T-helper 1 cell treated with Interleukin-12 subunit alpha and Interleukin-12 subunit beta and Interleukin-4 antibody, amounts not matched to agents 30 μg/mL and 1 μg/mL, for 36 hours (primary cell): ENCODE measurements at regions not wholly inside any gene's neighbourhood (a gene's known extent, or its start where the extent isn't known, plus 50 kb on each side); places are given as distances from the start of the nearest gene placed in this dataset.
A peak's percentile ranks its signal among the peaks of the same experiment; 100 is the strongest.
"Not testable (repeated sequence)": the region's sequence is repeated elsewhere in the genome, so short reads cannot be mapped to it uniquely, and the experiment has no call there.

Experiments used
- H3K27ac Mint-ChIP-seq: one replicate; pipeline ENCODE4 v1.8.0; 2021; ENCODE audit warnings: mild to moderate bottlenecking, mixed read lengths
- H3K27me3 Mint-ChIP-seq: one replicate; pipeline ENCODE4 v1.8.0; 2021; ENCODE audit warnings: low read depth, mixed read lengths
- H3K36me3 Mint-ChIP-seq: one replicate; pipeline ENCODE4 v1.8.0; 2021; ENCODE audit warnings: low read depth, mixed read lengths
- H3K4me1 Mint-ChIP-seq: one replicate; pipeline ENCODE4 v1.8.0; 2021; ENCODE audit warnings: low read depth, mixed read lengths
- H3K4me3 Mint-ChIP-seq: one replicate; pipeline ENCODE4 v1.8.0; 2021; ENCODE audit warnings: mild to moderate bottlenecking, moderate library complexity, mixed read lengths
- H3K9me3 Mint-ChIP-seq: one replicate; pipeline ENCODE4 v1.8.0; 2021; ENCODE audit warnings: mixed read lengths

GRCh38 chr4:3948210-3948609, 182.0 kb downstream of the ADRA2C start:
- not testable (repeated sequence) for H3K36me3 Mint-ChIP-seq, H3K27ac Mint-ChIP-seq, H3K27me3 Mint-ChIP-seq, H3K4me1 Mint-ChIP-seq, H3K4me3 Mint-ChIP-seq, H3K9me3 Mint-ChIP-seq

- H3K36me3 Mint-ChIP-seq, H3K27ac Mint-ChIP-seq, H3K4me3 Mint-ChIP-seq, H3K4me1 Mint-ChIP-seq, H3K9me3 Mint-ChIP-seq, H3K27me3 Mint-ChIP-seq: not testable (repeated sequence)
Observed at GRCh38 chr4:3949916-3950315, 183.7 kb downstream of the ADRA2C start.

GRCh38 chr4:3952443-3953139, 186.4 kb downstream of the ADRA2C start:
- not testable (repeated sequence) for H3K36me3 Mint-ChIP-seq, H3K27ac Mint-ChIP-seq, H3K9me3 Mint-ChIP-seq, H3K4me3 Mint-ChIP-seq, H3K27me3 Mint-ChIP-seq
- peaks cover 11% of the 10 kb centered on the region for H3K4me1 Mint-ChIP-seq

GRCh38 chr4:3953140-3953489, 186.9 kb downstream of the ADRA2C start:
- H3K27me3 Mint-ChIP-seq, H3K27ac Mint-ChIP-seq, H3K36me3 Mint-ChIP-seq, H3K4me3 Mint-ChIP-seq, H3K9me3 Mint-ChIP-seq: not testable (repeated sequence)
- H3K4me1 Mint-ChIP-seq, result peaks cover 11% of the 10 kb centered on the region

DNA sequence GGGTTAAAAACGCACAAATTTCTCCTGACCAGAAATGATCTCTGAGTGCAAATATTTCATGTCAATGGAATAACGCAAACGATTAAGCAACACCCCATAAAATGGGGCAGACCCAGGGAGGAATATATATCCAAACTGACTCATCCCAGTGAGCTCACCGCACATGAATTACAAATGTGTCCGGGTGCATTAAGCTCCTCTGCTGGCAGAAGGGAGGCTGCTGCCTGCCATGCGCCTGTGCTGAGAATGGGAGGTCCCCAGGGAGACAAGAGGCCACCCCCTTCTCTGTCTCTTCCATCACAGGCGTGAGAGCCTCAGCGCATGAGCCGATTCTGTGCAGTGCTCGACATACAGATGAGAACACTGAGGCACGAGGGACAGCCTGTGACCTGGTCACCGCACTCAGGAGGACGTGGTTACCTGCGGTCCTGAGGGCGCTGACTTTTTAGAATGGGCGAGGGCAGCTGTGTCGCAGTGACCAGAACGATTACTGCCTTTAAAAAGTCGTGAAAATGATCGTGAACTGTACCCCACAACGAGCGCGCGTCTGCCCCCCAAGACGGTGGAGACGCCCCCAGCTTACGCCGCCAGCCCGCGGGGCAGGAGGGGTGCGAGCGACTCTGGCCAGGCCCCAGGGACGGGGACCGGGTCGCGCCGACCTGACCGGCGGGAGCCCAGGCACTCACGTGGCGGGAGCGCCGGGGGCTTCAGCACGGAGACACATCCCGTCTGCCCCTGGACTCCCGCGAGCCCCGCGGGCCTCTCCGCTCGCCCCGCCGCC, 188.5 kb downstream of the ADRA2C start:
- Mint-ChIP-seq H3K4me1 (peaks cover 11% of the 10 kb centered on the region), H3K4me3 (peak overlapping the region; percentile 89), H3K27ac (peak overlapping the region; percentile 94)
- H3K27me3 Mint-ChIP-seq, H3K9me3 Mint-ChIP-seq, H3K36me3 Mint-ChIP-seq: not testable (repeated sequence)

DNA sequence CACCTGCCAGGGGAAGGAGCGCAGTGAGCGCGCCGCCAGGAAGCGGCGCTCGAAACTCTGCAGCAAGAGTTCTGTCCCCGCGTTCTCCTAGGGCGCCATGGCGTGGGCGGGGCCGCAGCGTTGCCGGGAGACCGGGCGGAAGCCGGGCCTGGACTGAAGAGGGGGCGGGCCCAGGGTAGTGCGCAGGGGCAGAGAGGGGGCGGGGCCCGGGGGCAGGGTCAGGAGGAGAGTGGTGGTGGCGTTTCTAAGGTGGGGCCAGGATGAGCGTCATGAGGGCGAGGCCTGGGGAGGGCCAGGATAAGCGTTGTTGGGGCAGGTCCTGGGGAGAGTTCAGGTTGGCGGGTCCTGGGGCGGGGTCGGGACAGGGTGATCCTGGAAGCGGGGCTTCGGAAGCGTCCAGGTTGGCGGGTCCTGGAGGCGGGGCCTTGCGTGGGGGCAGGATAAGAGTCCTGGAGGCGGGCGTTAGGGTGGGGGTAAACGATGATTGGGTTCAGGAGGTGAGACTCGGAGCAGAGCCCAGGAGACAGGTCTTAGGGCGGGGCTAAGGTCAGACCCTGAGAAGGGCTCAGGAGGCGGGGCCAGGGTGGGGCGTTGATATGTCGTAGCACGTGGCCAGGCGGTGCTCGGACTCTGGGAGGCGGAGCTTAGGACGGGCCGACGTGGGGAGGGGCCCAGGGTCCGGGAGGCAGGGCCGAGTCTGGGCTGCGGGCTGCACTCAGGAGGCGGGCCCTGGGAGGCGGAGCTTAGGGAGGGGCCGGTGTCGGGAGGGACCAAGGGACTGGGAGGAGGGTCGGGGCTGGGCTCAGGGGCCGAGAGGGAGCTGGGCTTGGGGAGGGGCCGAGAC, 189.4 kb downstream of the ADRA2C start:
- H3K4me3 Mint-ChIP-seq, result peak overlapping the region; percentile 81
- H3K27me3 Mint-ChIP-seq, H3K36me3 Mint-ChIP-seq, H3K9me3 Mint-ChIP-seq: not testable (repeated sequence)
- peak overlapping the region; percentile 94 for H3K27ac Mint-ChIP-seq
- H3K4me1 Mint-ChIP-seq, result peaks cover 11% of the 10 kb centered on the region

DNA sequence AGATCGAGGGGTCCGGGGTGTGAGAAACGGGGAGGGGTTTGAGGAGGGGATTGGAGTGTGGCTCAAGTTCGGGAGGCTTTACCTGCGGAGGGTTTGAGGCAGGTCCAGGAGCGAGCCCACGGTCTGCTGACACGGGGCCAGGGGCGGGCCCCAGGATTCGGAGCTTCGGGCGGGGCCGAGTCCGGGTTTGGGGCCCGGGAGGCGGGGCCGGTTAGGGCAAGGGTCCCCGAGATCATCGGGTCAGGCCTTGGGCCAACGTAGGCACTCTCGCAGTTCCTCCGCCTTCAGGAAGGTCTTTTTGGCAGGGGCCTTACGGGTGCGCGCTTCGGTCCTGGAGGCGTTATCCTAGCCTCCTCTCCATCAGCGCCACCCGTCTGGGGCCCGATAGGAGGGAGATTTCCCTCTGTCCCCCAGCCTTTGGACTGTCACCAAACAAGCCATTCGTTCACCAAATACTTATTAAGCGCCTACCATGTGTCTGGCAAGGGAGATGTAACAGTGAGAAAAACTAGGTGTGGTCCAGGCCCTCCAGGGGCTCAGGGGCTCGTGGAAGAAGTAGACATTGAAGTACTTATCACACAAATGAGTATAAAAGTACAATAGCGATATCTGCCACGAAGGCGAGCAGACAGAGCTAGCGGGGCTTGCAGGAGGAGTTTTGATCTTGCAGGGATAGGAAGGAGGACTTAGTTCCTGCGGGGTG, 190.1 kb downstream of the ADRA2C start:
- peak overlapping the region; percentile 94 for H3K27ac Mint-ChIP-seq
- not testable (repeated sequence) for H3K27me3 Mint-ChIP-seq

GRCh38 chr4:3961091-3961672, 195.0 kb downstream of the ADRA2C start:
- not testable (repeated sequence) for H3K9me3 Mint-ChIP-seq, H3K27ac Mint-ChIP-seq, H3K4me3 Mint-ChIP-seq, H3K4me1 Mint-ChIP-seq, H3K36me3 Mint-ChIP-seq, H3K27me3 Mint-ChIP-seq

More for the DNA sequence above, 190.1 kb downstream of the ADRA2C start:
- H3K9me3 Mint-ChIP-seq, H3K36me3 Mint-ChIP-seq: not testable (repeated sequence)
- Mint-ChIP-seq H3K4me3 (peak overlapping the region; percentile 81), H3K4me1 (peaks cover 11% of the 10 kb centered on the region)

DNA sequence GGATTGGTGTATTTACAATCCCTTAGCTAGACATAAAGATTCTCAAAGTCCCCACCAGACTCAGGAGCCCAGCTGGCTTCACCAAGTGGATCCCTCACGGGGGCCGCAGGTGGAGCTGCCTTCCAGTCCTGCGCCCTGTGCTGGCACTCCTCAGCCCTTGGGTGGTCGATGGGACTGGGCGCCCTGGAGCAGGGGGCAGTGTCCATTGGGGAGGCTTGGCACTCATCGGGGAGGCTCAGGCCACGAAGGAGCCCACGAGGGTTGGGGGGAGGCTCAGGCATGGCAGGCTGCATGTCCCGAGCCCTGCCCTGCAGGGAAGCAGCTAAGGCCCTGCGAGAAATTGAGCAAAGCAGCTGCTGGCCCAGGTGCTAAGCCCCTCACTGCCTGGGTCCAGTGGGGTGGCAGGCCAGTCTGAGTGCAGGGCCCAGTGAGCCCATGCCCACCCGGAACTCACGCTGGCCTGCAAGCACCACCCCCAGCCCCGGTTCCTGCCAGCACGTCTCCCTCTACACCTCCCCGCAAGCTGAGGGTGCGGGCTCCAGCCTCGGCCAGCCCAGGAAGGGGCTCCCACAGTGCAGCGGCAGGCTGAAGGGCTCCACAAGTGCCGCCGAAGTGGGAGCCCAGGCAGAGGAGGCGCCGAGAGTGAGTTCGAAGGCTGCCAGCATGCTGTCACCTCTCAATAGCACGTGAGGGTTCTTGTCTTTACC, 198.5 kb downstream of the ADRA2C start:
- H3K27me3 Mint-ChIP-seq, H3K4me1 Mint-ChIP-seq, H3K9me3 Mint-ChIP-seq, H3K27ac Mint-ChIP-seq, H3K4me3 Mint-ChIP-seq, H3K36me3 Mint-ChIP-seq: not testable (repeated sequence)

DNA sequence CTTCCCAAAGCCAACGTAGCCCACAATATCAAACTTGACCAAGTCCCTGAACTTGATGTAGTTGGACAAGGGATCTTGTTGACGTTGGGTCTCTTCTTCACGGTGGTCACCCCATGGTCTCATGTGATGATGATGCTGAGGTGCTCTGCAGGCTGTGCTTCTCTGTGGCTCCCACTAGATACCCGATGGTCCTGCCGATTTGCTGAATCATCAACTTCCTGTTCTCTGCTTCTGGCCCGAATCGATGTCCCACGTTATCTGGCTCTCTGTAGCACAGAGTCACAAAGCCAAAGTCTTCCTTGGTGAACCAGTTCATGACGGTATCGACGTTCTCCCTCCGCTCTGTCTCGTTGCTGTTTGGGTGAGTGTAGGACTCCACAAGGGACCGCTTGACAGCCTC, 201.0 kb downstream of the ADRA2C start:
- not testable (repeated sequence) for H3K9me3 Mint-ChIP-seq, H3K4me1 Mint-ChIP-seq, H3K4me3 Mint-ChIP-seq, H3K27ac Mint-ChIP-seq, H3K36me3 Mint-ChIP-seq, H3K27me3 Mint-ChIP-seq

DNA sequence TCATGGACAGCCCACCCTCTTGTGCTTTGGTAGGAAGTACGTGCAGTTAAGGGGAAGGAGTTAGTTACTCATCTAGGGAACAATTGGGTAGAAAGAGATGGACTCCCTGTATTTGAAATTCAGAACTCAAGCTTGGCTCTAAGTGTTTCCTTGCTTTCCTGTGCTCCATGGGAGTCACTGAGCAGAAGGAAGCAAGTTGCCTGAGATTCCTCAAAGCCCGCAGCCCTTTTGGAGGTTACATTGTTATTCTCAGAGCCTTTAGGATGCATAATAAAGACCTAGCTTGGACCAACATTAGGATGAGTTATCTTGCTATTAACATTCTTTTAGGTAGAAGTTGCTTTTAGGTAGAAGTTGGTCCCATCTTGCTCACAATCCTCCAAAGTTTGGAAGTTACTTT, 206.4 kb downstream of the ADRA2C start:
- H3K27me3 Mint-ChIP-seq, result peaks cover 15% of the 10 kb centered on the region
- H3K4me1 Mint-ChIP-seq, H3K36me3 Mint-ChIP-seq, H3K4me3 Mint-ChIP-seq, H3K27ac Mint-ChIP-seq, H3K9me3 Mint-ChIP-seq: not testable (repeated sequence)

DNA sequence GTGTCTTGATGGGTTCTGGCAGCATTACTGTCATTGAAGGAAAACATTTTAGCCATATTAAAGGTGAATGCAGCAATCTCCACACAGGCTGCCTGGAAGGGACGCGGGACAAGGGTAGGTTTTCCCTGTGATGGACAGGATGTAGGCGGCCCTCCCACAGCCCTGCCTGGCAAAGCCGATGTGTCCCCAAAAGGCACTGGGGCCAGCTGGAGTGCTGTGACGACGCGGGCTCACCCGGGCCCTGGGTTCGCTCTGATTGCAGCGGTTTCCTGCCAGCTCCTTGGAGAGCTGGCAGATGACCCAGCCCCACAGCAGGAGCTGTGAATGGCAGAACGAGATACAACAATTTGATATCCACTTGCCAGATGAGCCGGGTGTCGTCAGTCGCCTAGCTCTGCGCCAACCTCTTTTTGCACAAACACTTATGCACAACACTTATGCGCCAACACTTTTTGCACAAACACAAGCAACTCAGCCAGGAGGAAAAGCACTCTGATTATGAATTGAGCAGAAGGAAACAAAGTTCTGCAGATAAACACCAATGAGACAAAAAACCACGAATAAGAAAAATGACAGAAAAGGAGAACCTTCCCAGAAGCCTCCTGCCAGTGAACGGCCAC, 207.5 kb downstream of the ADRA2C start:
- peaks cover 15% of the 10 kb centered on the region for H3K27me3 Mint-ChIP-seq
- not testable (repeated sequence) for H3K27ac Mint-ChIP-seq, H3K9me3 Mint-ChIP-seq, H3K36me3 Mint-ChIP-seq, H3K4me1 Mint-ChIP-seq, H3K4me3 Mint-ChIP-seq

- H3K36me3 Mint-ChIP-seq, H3K27ac Mint-ChIP-seq, H3K9me3 Mint-ChIP-seq, H3K4me3 Mint-ChIP-seq, H3K4me1 Mint-ChIP-seq: not testable (repeated sequence)
- H3K27me3 Mint-ChIP-seq, result peaks cover 15% of the 10 kb centered on the region
Observed at GRCh38 chr4:3983518-3984125, 217.4 kb downstream of the ADRA2C start.
